Heart left ventricle (tissue), 13 donors: ENCODE measurements at regions not wholly inside any gene's neighbourhood (a gene's known extent, or its start where the extent isn't known, plus 50 kb on each side); places are given as distances from the start of the nearest gene placed in this dataset.

Experiments used
- CTCF ChIP-seq, 12 donors: fragments of 200-600 bp; sonication (generic) in 4 of 12; IDR thresholded peaks; one replicate each; pipeline versions ENCODE4 v1.5.0 to v1.8.0; 2018 to 2022; ENCODE audit warnings: antibody characterized with exemption in 12 of 12, mild to moderate bottlenecking in 5 of 12
- POLR2A ChIP-seq, 2 donors: fragments of 450-650 bp; IDR thresholded peaks; one replicate each; pipeline ENCODE4 v1.6.1; 2017; ENCODE audit warnings: antibody characterized with exemption in 2 of 2, mild to moderate bottlenecking in 2 of 2, moderate library complexity in 2 of 2
- donor health status: ischemic (EF 13 %, LVEDD 7.1; RV severe dilation, severe dysfunction).
- donor health status: DM: no; HTN: yes; CAD: no.
- donor health status: DM: no; HTN: no; CAD: no.
- donor health status: ischemic (EF 25% LVEDD 6.9; RV normal size, moderate dysfunction).
- donor health status: ischemic (EF 25% LVEDD 5.7; RV mildly dilated, moderate dysfunction).
- donor health status: ischemic (EF 35%, LVEDD 5.7; RV mildly dilated, moderate dysfunction).
- donor health status: nonischemic (EF 11% LVEDD 7.7; RV severe dilation, severe dysfunction).
- donor health status: DM: yes; HTN: yes; CAD: no.
- donor health status: PGD.
- donor health status: ischemic (EF 29% LVEDD 5.4; RV normal size, mild dysfunction).
- donor health status: nonischemic (EF 23%, LVEDD 6.1; RV moderate dilation, normal function).

GRCh38 chr2:2798337-2798736, 467.3 kb upstream of the MYT1L start:
- TF ChIP-seq POLR2A (IDR thresholded peaks at IDR 0.05) (no peak), CTCF (IDR thresholded peaks at IDR 0.05) (no peak)
